Activated effector memory CD4-positive, alpha-beta T cell treated with anti-CD3 and anti-CD28 coated beads, Interleukin-2, amount 50 U/mL, for 16 hours (primary cell): ENCODE measurements at regions not wholly inside any gene's neighbourhood (a gene's known extent, or its start where the extent isn't known, plus 50 kb on each side); places are given as distances from the start of the nearest gene placed in this dataset.

Experiments used
- DNase-seq: peaks from one replicate; pipeline ENCODE4 v3.0.0-alpha.2; 2020

- DNase-seq: no peak
Observed at GRCh38 chr2:221034973-221035372, 537.1 kb downstream of the EPHA4 start.

- no peak for DNase-seq
Observed at GRCh38 chr2:221042926-221043325, 529.2 kb downstream of the EPHA4 start.

GRCh38 chr2:221044781-221045180 is 527.3 kb downstream of the EPHA4 start:
- DNase-seq: no peak

GRCh38 chr2:221050020-221050795 is 521.9 kb downstream of the EPHA4 start:
- no peak for DNase-seq

GRCh38 chr2:221051162-221051561 is 520.9 kb downstream of the EPHA4 start:
- no peak for DNase-seq

GRCh38 chr2:221060376-221060775 is 511.7 kb downstream of the EPHA4 start:
- no peak for DNase-seq

- no peak for DNase-seq
Observed at GRCh38 chr2:221063568-221063967, 508.5 kb downstream of the EPHA4 start.

GRCh38 chr2:221064058-221064854 is 507.8 kb downstream of the EPHA4 start:
- DNase-seq: no peak

GRCh38 chr2:221064880-221065279 is 507.2 kb downstream of the EPHA4 start:
- DNase-seq: no peak

- DNase-seq: no peak
Observed at GRCh38 chr2:221068123-221068522, 504.0 kb downstream of the EPHA4 start.

- DNase-seq: no peak
Observed at GRCh38 chr2:221070106-221070505, 502.0 kb downstream of the EPHA4 start.

- DNase-seq: no peak
Observed at GRCh38 chr2:221073326-221074049, 498.6 kb downstream of the EPHA4 start.

- DNase-seq: no peak
Observed at GRCh38 chr2:221074238-221074637, 497.9 kb downstream of the EPHA4 start.

GRCh38 chr2:221075203-221075602 is 496.9 kb downstream of the EPHA4 start:
- no peak for DNase-seq

GRCh38 chr2:221077251-221077650 is 494.9 kb downstream of the EPHA4 start:
- DNase-seq: no peak

GRCh38 chr2:221077799-221078198 is 494.3 kb downstream of the EPHA4 start:
- no peak for DNase-seq

- no peak for DNase-seq
Observed at GRCh38 chr2:221085341-221085900, 486.7 kb downstream of the EPHA4 start.

- DNase-seq: no peak
Observed at GRCh38 chr2:221085936-221086335, 486.2 kb downstream of the EPHA4 start.

- no peak for DNase-seq
Observed at GRCh38 chr2:221087779-221088178, 484.3 kb downstream of the EPHA4 start.

GRCh38 chr2:221088506-221088905 is 483.6 kb downstream of the EPHA4 start:
- no peak for DNase-seq

- DNase-seq: no peak
Observed at GRCh38 chr2:221095356-221095755, 476.7 kb downstream of the EPHA4 start.

- no peak for DNase-seq
Observed at GRCh38 chr2:221096706-221097567, 475.2 kb downstream of the EPHA4 start.
